ENCODE measurements at regions not wholly inside any gene's neighbourhood (a gene's known extent, or its start where the extent isn't known, plus 50 kb on each side); places are given as distances from the start of the nearest gene placed in this dataset.
A peak's percentile ranks its signal among the peaks of the same experiment; 100 is the strongest.
"Not testable (repeated sequence)": the region's sequence is repeated elsewhere in the genome, so short reads cannot be mapped to it uniquely, and the experiment has no call there.

- no peaks in the 10 kb centered on the region for H3K9me3 ChIP-seq
- H3K27me3 ChIP-seq, result no peaks in the 10 kb centered on the region
- no peak overlapping the region for H3K27ac ChIP-seq
- no peak for DNase-seq (ENCODE audit: low spot score)
- H3K4me3 ChIP-seq, result no peak overlapping the region
- H3K4me1 ChIP-seq, result no peaks in the 10 kb centered on the region
- TF ChIP-seq, protein P1, sequence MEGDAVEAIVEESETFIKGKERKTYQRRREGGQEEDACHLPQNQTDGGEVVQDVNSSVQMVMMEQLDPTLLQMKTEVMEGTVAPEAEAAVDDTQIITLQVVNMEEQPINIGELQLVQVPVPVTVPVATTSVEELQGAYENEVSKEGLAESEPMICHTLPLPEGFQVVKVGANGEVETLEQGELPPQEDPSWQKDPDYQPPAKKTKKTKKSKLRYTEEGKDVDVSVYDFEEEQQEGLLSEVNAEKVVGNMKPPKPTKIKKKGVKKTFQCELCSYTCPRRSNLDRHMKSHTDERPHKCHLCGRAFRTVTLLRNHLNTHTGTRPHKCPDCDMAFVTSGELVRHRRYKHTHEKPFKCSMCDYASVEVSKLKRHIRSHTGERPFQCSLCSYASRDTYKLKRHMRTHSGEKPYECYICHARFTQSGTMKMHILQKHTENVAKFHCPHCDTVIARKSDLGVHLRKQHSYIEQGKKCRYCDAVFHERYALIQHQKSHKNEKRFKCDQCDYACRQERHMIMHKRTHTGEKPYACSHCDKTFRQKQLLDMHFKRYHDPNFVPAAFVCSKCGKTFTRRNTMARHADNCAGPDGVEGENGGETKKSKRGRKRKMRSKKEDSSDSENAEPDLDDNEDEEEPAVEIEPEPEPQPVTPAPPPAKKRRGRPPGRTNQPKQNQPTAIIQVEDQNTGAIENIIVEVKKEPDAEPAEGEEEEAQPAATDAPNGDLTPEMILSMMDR (IDR thresholded peaks at IDR 0.05), result no peak
- H3K36me3 ChIP-seq, result no peaks in the 10 kb centered on the region
These were observed 314.4 kb upstream of the NPSR1 start for GRCh38 chr7:34343667-34344066.

- no peak overlapping the region for H3K27ac ChIP-seq
- TF ChIP-seq, protein P1 (IDR thresholded peaks at IDR 0.05), result no peak
- no peak overlapping the region for H3K4me3 ChIP-seq
- no peaks in the 10 kb centered on the region for H3K9me3 ChIP-seq
- no peaks in the 10 kb centered on the region for H3K27me3 ChIP-seq
- no peaks in the 10 kb centered on the region for H3K4me1 ChIP-seq
- no peaks in the 10 kb centered on the region for H3K36me3 ChIP-seq
- no peak for DNase-seq (ENCODE audit: low spot score)
These were observed 304.0 kb upstream of the NPSR1 start for GRCh38 chr7:34354011-34354410.

DNA sequence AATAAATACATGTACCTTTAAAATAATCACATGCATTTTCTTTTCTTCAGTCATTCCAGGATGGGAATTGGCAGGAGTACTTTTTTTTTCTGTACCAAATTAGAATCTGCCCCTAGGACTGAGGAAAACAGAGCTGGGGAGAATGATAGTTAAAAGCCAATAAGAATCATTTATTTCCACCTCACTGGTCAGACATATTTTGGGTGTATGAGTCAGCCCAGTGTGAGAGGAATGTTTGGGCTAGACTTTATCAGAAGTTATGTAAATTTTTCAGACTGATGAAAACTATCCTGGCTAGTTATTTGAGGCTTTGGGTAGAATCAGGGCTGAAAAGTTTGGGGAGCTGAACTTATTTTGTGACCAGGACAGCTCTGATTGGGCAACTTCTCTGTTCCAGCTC is 303.1 kb upstream of the NPSR1 start:
- DNase-seq (ENCODE audit: low spot score), result no peak
- H3K4me1 ChIP-seq, result no peaks in the 10 kb centered on the region
- H3K27ac ChIP-seq, result peak overlapping the region in 1 of 2 donors; percentile 62
- TF ChIP-seq, protein P1 (IDR thresholded peaks at IDR 0.05), result no peak
- H3K36me3 ChIP-seq, result no peaks in the 10 kb centered on the region
- H3K27me3 ChIP-seq, result no peaks in the 10 kb centered on the region
- no peaks in the 10 kb centered on the region for H3K9me3 ChIP-seq
- no peak overlapping the region for H3K4me3 ChIP-seq

DNA sequence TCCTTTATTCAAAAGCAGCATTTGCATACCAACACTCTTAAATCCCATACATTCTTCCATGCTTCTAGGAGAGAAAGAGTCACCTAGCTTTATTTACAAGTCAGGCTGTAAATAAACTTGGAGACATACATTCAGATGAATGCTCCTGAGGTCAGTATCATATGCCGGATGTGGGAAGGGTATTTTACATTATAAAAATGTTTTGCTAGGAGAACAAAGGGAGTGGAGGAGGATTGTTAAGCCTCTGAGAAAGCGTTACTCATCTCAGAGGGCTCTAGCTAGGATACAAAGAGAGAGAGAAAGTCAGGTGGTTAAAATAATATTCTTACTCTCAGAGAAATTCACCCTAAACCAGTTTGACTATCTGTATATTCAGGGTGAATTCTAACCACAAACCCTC is 300.9 kb upstream of the NPSR1 start:
- Histone ChIP-seq H3K9me3 (no peaks in the 10 kb centered on the region), H3K36me3 (no peaks in the 10 kb centered on the region), H3K4me3 (no peak overlapping the region), H3K27ac (no peak overlapping the region), H3K4me1 (no peaks in the 10 kb centered on the region), H3K27me3 (no peaks in the 10 kb centered on the region)
- DNase-seq (ENCODE audit: low spot score), result no peak
- TF ChIP-seq, protein P1 (IDR thresholded peaks at IDR 0.05), result no peak

DNA sequence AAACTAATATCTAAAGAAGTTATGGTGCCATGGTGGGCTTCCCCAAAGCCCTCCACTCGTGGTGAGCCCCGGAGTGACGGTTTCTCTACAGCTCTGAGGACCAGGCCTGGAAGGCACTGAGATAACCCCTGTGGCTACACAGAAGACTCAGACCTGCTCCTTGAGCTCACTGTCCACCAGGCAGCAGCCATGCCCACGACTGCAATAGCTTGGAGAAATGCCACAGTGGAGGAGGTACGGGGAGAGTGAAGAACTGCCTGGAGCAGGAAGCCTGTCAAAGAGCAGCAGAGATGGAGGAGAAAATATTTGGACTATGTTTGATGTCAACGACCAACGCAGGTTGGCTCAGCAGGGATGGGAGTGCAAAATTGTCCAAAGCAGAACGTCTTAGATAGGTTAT is 300.1 kb upstream of the NPSR1 start:
- Histone ChIP-seq H3K4me1 (no peaks in the 10 kb centered on the region), H3K27me3 (no peaks in the 10 kb centered on the region), H3K9me3 (no peaks in the 10 kb centered on the region), H3K36me3 (no peaks in the 10 kb centered on the region), H3K27ac (no peak overlapping the region), H3K4me3 (no peak overlapping the region)
- TF ChIP-seq, protein P1 (IDR thresholded peaks at IDR 0.05), result no peak
- no peak for DNase-seq (ENCODE audit: low spot score)

GRCh38 chr7:34358578-34358977 is 299.4 kb upstream of the NPSR1 start:
- H3K4me1 ChIP-seq; H3K36me3 ChIP-seq; H3K4me3 ChIP-seq; H3K27me3 ChIP-seq; H3K9me3 ChIP-seq; DNase-seq (ENCODE audit: low spot score); H3K27ac ChIP-seq: not testable (repeated sequence)

Data from right atrium auricular region (tissue), 2 donors.